ENCODE measurements at regions not wholly inside any gene's neighbourhood (a gene's known extent, or its start where the extent isn't known, plus 50 kb on each side); places are given as distances from the start of the nearest gene placed in this dataset.

DNA sequence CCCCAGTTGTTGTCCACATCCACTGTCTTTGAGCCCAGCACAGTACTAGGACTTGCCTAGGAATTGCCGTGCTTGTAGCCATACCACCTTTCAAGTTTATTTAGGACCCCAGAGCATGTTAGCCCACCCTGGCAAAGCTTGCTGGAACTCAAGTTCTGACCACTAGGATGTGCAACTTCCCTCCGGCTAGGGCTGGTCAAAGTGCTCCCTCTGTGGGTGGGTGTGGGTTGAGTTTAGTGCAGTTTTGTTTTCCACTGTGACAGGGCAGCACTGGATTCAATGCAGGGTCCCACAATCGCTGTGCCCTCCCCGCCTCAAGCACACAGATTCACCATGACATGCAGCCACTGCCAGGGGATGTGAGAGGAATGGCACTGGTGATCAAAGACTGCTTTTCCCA is 96.0 kb downstream of the RASGEF1B start:
- no peak for ATAC-seq
- no peak overlapping the region for H3K27ac Mint-ChIP-seq

DNA sequence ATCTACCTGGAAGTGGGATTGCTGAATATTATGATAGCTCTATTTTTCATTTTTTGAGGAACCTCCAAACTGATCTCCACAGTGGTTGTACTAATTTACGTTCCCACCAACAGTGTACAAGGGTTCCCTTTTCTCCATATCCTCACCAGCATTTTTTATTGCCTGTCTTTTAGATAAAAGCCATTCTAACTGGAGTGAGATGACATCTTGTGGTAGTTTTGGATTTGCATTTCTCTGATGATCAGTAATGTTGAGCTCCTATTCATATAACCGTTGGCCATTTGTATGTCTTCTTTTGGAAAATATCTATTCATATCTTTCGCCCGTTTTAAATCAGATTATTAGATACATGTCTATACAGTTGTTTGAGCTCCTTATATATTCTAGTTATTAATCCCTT is 101.8 kb downstream of the RASGEF1B start:
- no peak overlapping the region for H3K27ac Mint-ChIP-seq
- ATAC-seq (no peak), DNase-seq (ENCODE audit: low spot score in 2 of 2) (no peak)
- H3K4me3 Mint-ChIP-seq = no peak overlapping the region
- no peaks in the 10 kb centered on the region for H3K4me1 Mint-ChIP-seq
- no peaks in the 10 kb centered on the region for H3K9me3 Mint-ChIP-seq
- no peaks in the 10 kb centered on the region for H3K36me3 Mint-ChIP-seq

More for the DNA sequence above, 96.0 kb downstream of the RASGEF1B start:
- Mint-ChIP-seq H3K9me3 (no peaks in the 10 kb centered on the region), H3K4me3 (no peak overlapping the region), H3K36me3 (no peaks in the 10 kb centered on the region), H3K4me1 (no peaks in the 10 kb centered on the region)
- DNase-seq (ENCODE audit: low spot score in 2 of 2) = no peak

DNA sequence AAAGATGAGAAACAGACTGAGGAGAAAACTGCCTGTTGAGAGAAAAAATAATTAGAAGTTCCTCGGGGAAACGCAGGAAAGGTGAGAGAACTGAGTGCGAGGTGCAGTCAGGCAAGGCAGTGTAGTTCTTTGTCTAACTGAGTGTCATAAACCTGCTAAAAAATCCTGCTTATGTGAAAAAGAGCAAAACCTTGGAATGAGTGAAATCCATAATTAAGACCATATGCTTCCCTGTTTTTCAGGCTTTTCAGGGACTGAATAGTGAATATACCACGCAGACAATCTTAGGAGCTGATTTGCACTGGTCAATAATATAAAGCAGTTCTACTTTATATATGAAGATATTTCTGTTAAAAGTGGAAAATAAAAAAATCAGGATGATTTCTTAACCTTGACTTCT is 104.9 kb downstream of the RASGEF1B start:
- ATAC-seq = no peak
- Mint-ChIP-seq H3K27ac (no peak overlapping the region), H3K36me3 (no peaks in the 10 kb centered on the region), H3K4me1 (no peaks in the 10 kb centered on the region), H3K9me3 (no peaks in the 10 kb centered on the region), H3K4me3 (no peak overlapping the region)
- DNase-seq (ENCODE audit: low spot score in 2 of 2) = no peak

DNA sequence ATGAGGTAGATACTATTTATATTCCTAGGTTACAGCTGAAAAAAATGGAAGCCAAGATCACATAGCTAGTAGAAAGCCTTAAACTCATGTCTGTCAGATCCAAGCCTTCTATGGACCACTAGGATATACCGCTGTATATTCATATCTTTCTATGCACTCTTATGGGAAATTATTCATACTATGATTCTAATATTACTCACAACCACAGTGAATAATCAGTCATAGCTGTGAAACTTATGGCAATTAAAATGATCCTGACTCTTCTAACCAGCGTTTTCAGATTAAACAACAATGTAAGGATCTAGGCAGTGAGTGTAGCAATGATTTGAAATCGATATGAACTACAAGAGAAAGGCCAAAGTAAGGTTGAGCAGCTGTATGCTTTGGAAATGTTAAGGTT is 111.0 kb downstream of the RASGEF1B start:
- Mint-ChIP-seq H3K36me3 (no peaks in the 10 kb centered on the region), H3K9me3 (no peaks in the 10 kb centered on the region), H3K4me3 (no peak overlapping the region), H3K4me1 (no peaks in the 10 kb centered on the region), H3K27ac (no peak overlapping the region)
- DNase-seq (ENCODE audit: low spot score in 2 of 2) (no peak), ATAC-seq (peak; percentile 72)

- Mint-ChIP-seq H3K9me3 (no peaks in the 10 kb centered on the region), H3K27ac (no peak overlapping the region), H3K4me3 (no peak overlapping the region), H3K4me1 (no peaks in the 10 kb centered on the region), H3K36me3 (no peaks in the 10 kb centered on the region)
- ATAC-seq (peak; percentile 19), DNase-seq (ENCODE audit: low spot score in 2 of 2) (no peak)
These were observed 112.5 kb downstream of the RASGEF1B start for GRCh38 chr4:81359207-81359606.

GRCh38 chr4:81358154-81358553 is 113.6 kb downstream of the RASGEF1B start:
- Mint-ChIP-seq H3K9me3 (no peaks in the 10 kb centered on the region), H3K4me3 (no peak overlapping the region), H3K4me1 (no peaks in the 10 kb centered on the region), H3K27ac (no peak overlapping the region), H3K36me3 (no peaks in the 10 kb centered on the region)
- ATAC-seq = no peak
- no peak for DNase-seq (ENCODE audit: low spot score in 2 of 2)

- no peaks in the 10 kb centered on the region for H3K9me3 Mint-ChIP-seq
- DNase-seq (ENCODE audit: low spot score in 2 of 2) (no peak), ATAC-seq (no peak)
- no peaks in the 10 kb centered on the region for H3K36me3 Mint-ChIP-seq
- H3K4me1 Mint-ChIP-seq = no peaks in the 10 kb centered on the region
- H3K4me3 Mint-ChIP-seq = no peak overlapping the region
- H3K27ac Mint-ChIP-seq = no peak overlapping the region
These were observed 115.1 kb downstream of the RASGEF1B start for GRCh38 chr4:81356621-81357020.

- H3K9me3 Mint-ChIP-seq = no peaks in the 10 kb centered on the region
- no peak for DNase-seq (ENCODE audit: low spot score in 2 of 2)
- H3K4me1 Mint-ChIP-seq = no peaks in the 10 kb centered on the region
- H3K36me3 Mint-ChIP-seq = no peaks in the 10 kb centered on the region
- no peak for ATAC-seq
- H3K27ac Mint-ChIP-seq = no peak overlapping the region
- H3K4me3 Mint-ChIP-seq = no peak overlapping the region
These were observed 116.6 kb downstream of the RASGEF1B start for GRCh38 chr4:81355136-81355535.

GRCh38 chr4:81353861-81354260 is 117.8 kb downstream of the RASGEF1B start:
- ATAC-seq (no peak), DNase-seq (ENCODE audit: low spot score in 2 of 2) (no peak)
- Mint-ChIP-seq H3K4me1 (no peaks in the 10 kb centered on the region), H3K9me3 (no peaks in the 10 kb centered on the region), H3K36me3 (no peaks in the 10 kb centered on the region), H3K27ac (no peak overlapping the region), H3K4me3 (no peak overlapping the region)

DNA sequence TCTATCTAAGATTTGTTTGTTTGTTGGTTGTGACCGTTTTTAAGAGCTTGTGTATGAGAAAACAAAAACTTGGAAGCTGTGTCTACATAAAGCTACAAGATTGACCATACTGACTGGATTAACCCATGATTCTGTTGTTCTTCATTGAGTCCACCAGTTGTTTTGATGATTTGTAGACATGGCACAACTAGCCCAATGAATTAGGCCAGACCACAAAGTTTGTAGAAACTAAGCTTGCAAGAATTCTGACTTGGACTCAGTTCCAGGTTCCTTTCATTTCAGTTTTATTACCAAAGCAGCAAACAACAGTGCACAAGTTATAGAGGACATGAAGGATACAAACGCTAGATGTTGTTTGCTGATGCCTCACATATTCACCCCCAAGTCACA is 119.3 kb downstream of the RASGEF1B start:
- Mint-ChIP-seq H3K4me1 (no peaks in the 10 kb centered on the region), H3K9me3 (no peaks in the 10 kb centered on the region), H3K27ac (no peak overlapping the region), H3K4me3 (no peak overlapping the region), H3K36me3 (no peaks in the 10 kb centered on the region)
- DNase-seq (ENCODE audit: low spot score in 2 of 2) (no peak), ATAC-seq (no peak)

GRCh38 chr4:81351654-81352445 is 119.9 kb downstream of the RASGEF1B start:
- H3K27ac Mint-ChIP-seq = no peak overlapping the region
- no peaks in the 10 kb centered on the region for H3K4me1 Mint-ChIP-seq
- no peak overlapping the region for H3K4me3 Mint-ChIP-seq
- no peaks in the 10 kb centered on the region for H3K36me3 Mint-ChIP-seq
- ATAC-seq = peak; percentile 61
- no peaks in the 10 kb centered on the region for H3K9me3 Mint-ChIP-seq
- peak; percentile 36 to 74 for DNase-seq (ENCODE audit: low spot score in 2 of 2)

DNA sequence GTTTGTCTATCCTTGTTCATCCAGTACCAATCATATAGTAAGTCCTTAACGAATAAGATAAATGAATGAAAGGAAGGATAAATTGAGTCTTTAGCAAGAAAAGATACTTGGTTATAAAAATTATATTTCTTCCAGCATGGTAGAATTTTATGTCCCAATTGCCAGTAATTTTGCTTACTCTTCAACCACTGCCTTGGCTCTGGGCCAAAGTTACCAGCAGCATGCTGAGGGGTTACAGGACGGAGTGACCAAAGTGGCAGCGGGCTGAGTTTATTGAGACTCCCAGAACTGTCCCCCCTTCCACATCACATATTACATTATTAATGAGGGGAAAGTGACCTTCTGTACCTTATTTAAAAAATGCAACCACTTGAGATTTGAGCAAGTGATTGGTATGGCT is 121.7 kb downstream of the RASGEF1B start:
- no peaks in the 10 kb centered on the region for H3K9me3 Mint-ChIP-seq
- no peak overlapping the region for H3K27ac Mint-ChIP-seq
- H3K36me3 Mint-ChIP-seq = no peaks in the 10 kb centered on the region
- ATAC-seq (no peak), DNase-seq (ENCODE audit: low spot score in 2 of 2) (no peak)
- H3K4me1 Mint-ChIP-seq = no peaks in the 10 kb centered on the region
- no peak overlapping the region for H3K4me3 Mint-ChIP-seq

DNA sequence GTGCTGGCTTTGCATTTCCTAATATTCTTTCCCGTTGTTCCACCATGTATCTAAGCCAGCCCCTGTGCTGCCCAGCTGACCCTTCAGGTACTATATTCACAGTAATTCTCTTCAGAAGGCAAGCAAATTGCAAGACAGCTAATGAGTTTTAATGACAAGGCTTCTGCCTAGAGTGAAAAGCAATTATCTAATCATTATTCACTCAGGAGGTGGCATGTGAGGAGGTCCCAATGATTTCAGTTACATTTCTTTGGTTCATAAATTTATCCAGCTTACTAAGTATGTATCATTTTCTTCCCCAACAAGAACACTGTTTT is 123.0 kb downstream of the RASGEF1B start:
- no peak overlapping the region for H3K27ac Mint-ChIP-seq
- H3K9me3 Mint-ChIP-seq = no peaks in the 10 kb centered on the region
- no peak for ATAC-seq
- DNase-seq (ENCODE audit: low spot score in 2 of 2) = no peak
- H3K4me1 Mint-ChIP-seq = no peaks in the 10 kb centered on the region
- H3K36me3 Mint-ChIP-seq = no peaks in the 10 kb centered on the region
- no peak overlapping the region for H3K4me3 Mint-ChIP-seq

- no peak overlapping the region for H3K27ac Mint-ChIP-seq
- H3K36me3 Mint-ChIP-seq = no peaks in the 10 kb centered on the region
- no peak for DNase-seq (ENCODE audit: low spot score in 2 of 2)
- H3K9me3 Mint-ChIP-seq = no peaks in the 10 kb centered on the region
- H3K4me3 Mint-ChIP-seq = no peak overlapping the region
- no peak for ATAC-seq
- H3K4me1 Mint-ChIP-seq = no peaks in the 10 kb centered on the region
These were observed 123.5 kb downstream of the RASGEF1B start for GRCh38 chr4:81348086-81348777.

- Mint-ChIP-seq H3K4me3 (no peak overlapping the region), H3K9me3 (no peaks in the 10 kb centered on the region), H3K36me3 (no peaks in the 10 kb centered on the region), H3K4me1 (no peaks in the 10 kb centered on the region), H3K27ac (no peak overlapping the region)
- no peak for DNase-seq (ENCODE audit: low spot score in 2 of 2)
- no peak for ATAC-seq
These were observed 125.0 kb downstream of the RASGEF1B start for GRCh38 chr4:81346719-81347118.

- Mint-ChIP-seq H3K27ac (no peak overlapping the region), H3K4me1 (no peaks in the 10 kb centered on the region), H3K36me3 (no peaks in the 10 kb centered on the region), H3K4me3 (no peak overlapping the region), H3K9me3 (no peaks in the 10 kb centered on the region)
- no peak for DNase-seq (ENCODE audit: low spot score in 2 of 2)
- no peak for ATAC-seq
These were observed 128.2 kb downstream of the RASGEF1B start for GRCh38 chr4:81343536-81343935.
